Hematopoietic multipotent progenitor cell treated with erythropoietin and hydrocortisone succinate and interleukin-3 and kit ligand, for 17 days (in vitro differentiated cells): ENCODE measurements at regions not wholly inside any gene's neighbourhood (a gene's known extent, or its start where the extent isn't known, plus 50 kb on each side); places are given as distances from the start of the nearest gene placed in this dataset.

Source experiments
- DNase-seq: peaks from one replicate; pipeline ENCODE4 v3.0.0-alpha.2; 2015; ENCODE audit warnings: low spot score

- no peak for DNase-seq
Measured at GRCh38 chr22:49212002-49212401, 615.7 kb downstream of the BRD1 start.

- no peak for DNase-seq
Measured at GRCh38 chr22:49211176-49211575, 616.5 kb downstream of the BRD1 start.

- DNase-seq, result no peak
Measured at GRCh38 chr22:49210606-49211005, 617.1 kb downstream of the BRD1 start.

- DNase-seq, result no peak
Measured at GRCh38 chr22:49209452-49210195, 618.0 kb downstream of the BRD1 start.

GRCh38 chr22:49208768-49209252 is 618.9 kb downstream of the BRD1 start:
- DNase-seq, result no peak

- DNase-seq, result no peak
Measured at GRCh38 chr22:49208004-49208402, 619.7 kb downstream of the BRD1 start.

- no peak for DNase-seq
Measured at GRCh38 chr22:49207008-49208003, 620.4 kb downstream of the BRD1 start.

GRCh38 chr22:49206281-49206680 is 621.4 kb downstream of the BRD1 start:
- no peak for DNase-seq

- no peak for DNase-seq
Measured at GRCh38 chr22:49205483-49205800, 622.2 kb downstream of the BRD1 start.

GRCh38 chr22:49204599-49205482 is 622.8 kb downstream of the BRD1 start:
- no peak for DNase-seq

GRCh38 chr22:49203859-49204598 is 623.6 kb downstream of the BRD1 start:
- DNase-seq, result no peak

GRCh38 chr22:49203091-49203858 is 624.4 kb downstream of the BRD1 start:
- no peak for DNase-seq

GRCh38 chr22:49202226-49202625 is 625.4 kb downstream of the BRD1 start:
- DNase-seq, result no peak

- DNase-seq, result no peak
Measured at GRCh38 chr22:49201046-49201970, 626.4 kb downstream of the BRD1 start.

GRCh38 chr22:49199224-49199623 is 628.4 kb downstream of the BRD1 start:
- no peak for DNase-seq

GRCh38 chr22:49198705-49199084 is 629.0 kb downstream of the BRD1 start:
- no peak for DNase-seq

GRCh38 chr22:49197986-49198704 is 629.5 kb downstream of the BRD1 start:
- no peak for DNase-seq

- no peak for DNase-seq
Measured at GRCh38 chr22:49197505-49197904, 630.2 kb downstream of the BRD1 start.

- DNase-seq, result no peak
Measured at GRCh38 chr22:49196046-49196511, 631.6 kb downstream of the BRD1 start.
